Brain microvascular endothelial cell (primary cell): ENCODE measurements at regions not wholly inside any gene's neighbourhood (a gene's known extent, or its start where the extent isn't known, plus 50 kb on each side); places are given as distances from the start of the nearest gene placed in this dataset.
A peak's percentile ranks its signal among the peaks of the same experiment; 100 is the strongest.

Experiments
- DNase-seq: peaks from one replicate; pipeline ENCODE4 v3.0.0-alpha.2; 2020
- H3K27ac ChIP-seq: fragments of 250-450 bp; sonication (Bioruptor Pico); 2 replicates; pipeline ENCODE4 v1.5.1; 2020; ENCODE audit warnings: mild to moderate bottlenecking, moderate library complexity
- H3K27me3 ChIP-seq: fragments of 250-450 bp; sonication (Bioruptor Pico); replicated peaks from 2 replicates; pipeline ENCODE4 v1.5.1; 2020; ENCODE audit warnings: mild to moderate bottlenecking
- H3K36me3 ChIP-seq: fragments of 250-450 bp; sonication (Bioruptor Pico); replicated peaks from 2 replicates; pipeline ENCODE4 v1.5.1; 2020; ENCODE audit warnings: mild to moderate bottlenecking
- H3K4me3 ChIP-seq: 2 replicates; pipeline ENCODE4 v1.5.1; 2011; ENCODE audit warnings: low read depth, mild to moderate bottlenecking, control low read depth, low read length, moderate library complexity
- CTCF ChIP-seq: IDR thresholded peaks from 2 replicates; pipeline ENCODE4 v1.5.1; 2011; ENCODE audit warnings: low read depth, mild to moderate bottlenecking, moderate library complexity, low read length, control low read depth, inconsistent platforms; ENCODE audit errors: missing control alignments
- in situ Hi-C: cut with HindIII; loops from 2 replicates; pipeline ENCODE4 v1.10.0; 2017; ENCODE audit warnings: low sequenced_read_pairs, low pct_ligation_motif_present

GRCh38 chr2:45209302-45209701 lies 200.1 kb upstream of the SIX2 start:
- no peak for TF ChIP-seq CTCF
- H3K27ac ChIP-seq = no peak overlapping the region
- H3K4me3 ChIP-seq = no peak overlapping the region
- DNase-seq = no peak
- in situ Hi-C loops = no loop called here
- no peaks in the 10 kb centered on the region for H3K27me3 ChIP-seq
- H3K36me3 ChIP-seq = no peaks in the 10 kb centered on the region

DNA sequence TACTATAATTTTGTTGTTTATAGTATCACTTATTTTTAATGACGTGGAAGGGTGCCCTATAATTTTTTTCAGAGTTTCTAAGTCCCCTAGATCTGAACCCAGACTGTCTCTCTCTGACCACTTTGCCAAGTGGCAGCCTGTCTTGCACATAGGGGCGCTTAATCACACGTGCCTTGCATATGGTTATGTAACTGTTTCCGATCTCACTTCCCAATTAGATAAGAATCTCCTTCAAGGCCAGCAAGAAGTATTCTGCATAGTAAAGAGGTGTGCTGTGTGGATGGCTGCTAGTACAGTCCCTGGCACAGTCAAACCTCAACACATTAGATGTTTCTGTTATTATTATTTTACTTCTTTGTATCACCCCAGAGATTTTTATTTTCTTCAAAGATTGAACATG lies 197.8 kb upstream of the SIX2 start:
- in situ Hi-C loops = no loop called here
- DNase-seq = no peak
- Histone ChIP-seq H3K27me3 (no peaks in the 10 kb centered on the region), H3K36me3 (no peaks in the 10 kb centered on the region), H3K27ac (no peak overlapping the region), H3K4me3 (no peak overlapping the region)
- no peak for TF ChIP-seq CTCF

- TF ChIP-seq CTCF = no peak
- in situ Hi-C loops = no loop called here
- H3K27ac ChIP-seq = no peak overlapping the region
- H3K4me3 ChIP-seq = no peak overlapping the region
- H3K27me3 ChIP-seq = no peaks in the 10 kb centered on the region
- H3K36me3 ChIP-seq = no peaks in the 10 kb centered on the region
- no peak for DNase-seq
These were observed 196.7 kb upstream of the SIX2 start for GRCh38 chr2:45205985-45206384.

DNA sequence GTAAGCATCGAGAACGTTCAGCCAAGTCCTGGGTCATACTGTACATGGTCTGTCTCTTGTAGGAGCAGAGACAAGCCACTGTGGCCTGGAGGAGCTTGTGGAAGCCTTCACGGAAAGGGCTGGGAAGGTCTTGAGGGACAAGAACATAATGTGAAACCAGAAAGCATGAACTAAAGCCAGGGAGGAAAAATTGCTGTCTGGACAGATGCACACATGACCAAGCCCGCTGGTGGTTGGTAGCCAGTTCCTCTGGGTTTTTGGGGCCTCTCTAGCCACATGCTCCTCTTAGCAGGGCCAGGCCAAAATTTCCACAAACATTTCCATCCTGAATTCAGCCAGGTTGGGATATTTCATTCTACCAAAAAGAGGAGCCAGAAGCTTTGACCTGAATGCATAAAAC lies 196.2 kb upstream of the SIX2 start:
- no peaks in the 10 kb centered on the region for H3K36me3 ChIP-seq
- H3K4me3 ChIP-seq = no peak overlapping the region
- H3K27me3 ChIP-seq = no peaks in the 10 kb centered on the region
- DNase-seq = no peak
- H3K27ac ChIP-seq = no peak overlapping the region
- TF ChIP-seq CTCF = no peak
- in situ Hi-C loops = no loop called here

DNA sequence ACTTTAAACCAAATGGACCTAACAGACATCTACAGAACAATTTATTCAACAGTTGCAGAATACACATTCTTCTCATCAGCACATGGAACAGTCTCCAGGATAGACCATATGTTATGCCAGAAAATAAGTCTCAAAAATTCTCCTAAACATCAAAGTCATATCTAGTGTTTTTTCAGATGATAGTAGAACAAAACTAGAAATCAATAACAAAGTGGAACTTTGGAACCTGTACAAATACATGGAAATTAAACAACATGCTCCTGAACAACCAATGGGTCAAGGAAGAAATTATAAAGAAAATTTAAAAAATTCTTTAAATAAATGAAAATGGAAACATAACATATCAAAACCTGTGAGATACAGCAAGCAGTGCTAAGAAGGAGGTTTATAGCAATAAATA lies 194.1 kb upstream of the SIX2 start:
- no peaks in the 10 kb centered on the region for H3K36me3 ChIP-seq
- no peak for TF ChIP-seq CTCF

DNA sequence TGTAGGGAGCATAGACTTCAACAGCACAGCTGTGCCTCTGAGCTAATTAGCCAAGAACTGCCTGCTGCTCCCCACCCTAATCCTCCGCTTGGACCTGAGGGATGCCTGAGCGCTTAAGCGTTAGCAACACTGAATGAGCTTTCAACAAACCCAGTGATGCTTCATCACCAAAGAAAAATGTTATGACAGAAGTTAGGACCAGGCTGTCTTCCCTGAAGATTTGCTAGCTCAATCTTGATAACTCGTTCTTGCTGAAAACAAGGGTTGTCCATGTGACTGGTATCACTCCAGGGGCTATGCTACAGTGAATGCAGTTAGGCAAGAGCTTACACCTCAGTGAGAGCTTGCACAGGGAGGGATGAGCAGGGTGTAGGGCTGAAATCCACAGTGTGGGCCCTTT lies 190.7 kb upstream of the SIX2 start:
- no peak for TF ChIP-seq CTCF
- H3K4me3 ChIP-seq = no peak overlapping the region
- H3K27me3 ChIP-seq = no peaks in the 10 kb centered on the region
- peak; percentile 32 for DNase-seq
- no peak overlapping the region for H3K27ac ChIP-seq
- H3K36me3 ChIP-seq = no peaks in the 10 kb centered on the region
- in situ Hi-C loops = no loop called here

More for the DNA sequence above, 194.1 kb upstream of the SIX2 start:
- no peaks in the 10 kb centered on the region for H3K27me3 ChIP-seq
- no peak overlapping the region for H3K27ac ChIP-seq
- in situ Hi-C loops = no loop called here
- DNase-seq = no peak
- no peak overlapping the region for H3K4me3 ChIP-seq
